ENCODE measurements at regions not wholly inside any gene's neighbourhood (a gene's known extent, or its start where the extent isn't known, plus 50 kb on each side); places are given as distances from the start of the nearest gene placed in this dataset.
A peak's percentile ranks its signal among the peaks of the same experiment; 100 is the strongest.

DNA sequence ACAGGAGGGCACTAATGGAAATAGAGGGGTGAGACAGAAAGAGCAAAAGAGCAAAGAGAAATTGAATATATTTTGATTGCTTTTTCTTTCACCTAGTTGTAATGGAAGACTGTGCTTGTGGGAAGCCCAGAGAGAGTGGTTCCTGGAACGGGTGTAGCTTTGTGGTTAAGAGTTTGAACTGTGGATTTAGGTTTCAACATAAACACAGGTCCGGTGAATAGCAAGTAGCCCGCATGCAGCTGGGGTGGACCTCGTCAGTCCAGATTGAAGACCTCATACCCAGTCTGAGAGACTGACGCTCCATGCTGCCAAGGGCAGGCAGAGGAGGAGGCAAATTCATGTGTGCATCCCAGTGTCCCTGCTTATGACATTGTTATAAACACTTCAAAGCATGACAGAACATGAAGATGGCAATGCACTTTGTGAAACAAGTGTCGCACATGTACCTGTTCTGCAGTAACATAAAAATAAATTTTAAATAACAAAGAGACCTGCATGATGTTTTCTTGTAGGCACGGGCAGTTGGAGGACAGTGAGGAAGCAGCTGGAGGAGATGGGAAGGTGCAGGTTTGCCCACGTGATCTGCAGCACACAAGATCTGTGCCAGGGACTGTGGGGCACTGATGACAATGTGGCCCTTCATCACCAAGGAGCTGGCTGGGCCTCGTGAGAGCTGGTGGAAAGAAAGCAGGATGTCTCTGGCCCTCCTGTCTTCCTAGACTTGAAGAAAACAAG, 220.5 kb upstream of the SSTR4 start:
- no peaks in the 10 kb centered on the region for H3K4me1 ChIP-seq
- no peaks in the 10 kb centered on the region for H3K36me3 ChIP-seq
- no peaks in the 10 kb centered on the region for H3K27me3 ChIP-seq
- intact Hi-C loops (cut with DNase I) = loop anchor here (5.0 kb wide), 1 partner anchor 117 kb away; no protein-coding TSS in a partner anchor
- no peak for TF ChIP-seq POLR2A (IDR thresholded peaks at IDR 0.05)
- H3K9me3 ChIP-seq = no peaks in the 10 kb centered on the region
- DNase-seq (ENCODE audit: extremely low spot score in 2 of 2) = no peak
- no peak overlapping the region for H3K4me3 ChIP-seq
- no peak overlapping the region for H3K27ac ChIP-seq

DNA sequence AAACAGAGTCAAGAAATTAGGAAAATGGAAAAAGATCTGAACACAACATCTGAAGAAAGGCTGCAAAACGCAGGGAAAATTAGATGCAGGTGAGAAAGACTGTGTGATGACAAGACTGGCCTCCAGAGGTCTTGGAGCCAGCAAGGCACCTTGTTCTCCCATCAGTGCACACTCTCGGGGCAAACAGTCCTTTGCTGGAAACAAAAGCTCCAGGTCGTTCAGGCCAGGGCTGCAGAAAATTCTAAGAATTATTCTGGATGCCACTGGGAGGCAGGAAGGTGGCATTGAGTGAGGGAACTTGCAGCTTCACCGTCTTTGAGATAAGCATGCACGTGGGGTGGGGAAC, 219.9 kb upstream of the SSTR4 start:
- no peak overlapping the region for H3K4me3 ChIP-seq
- intact Hi-C loops (cut with DNase I) = loop anchor here (5.0 kb wide), 1 partner anchor 118 kb away; no protein-coding TSS in a partner anchor
- H3K27ac ChIP-seq = no peak overlapping the region
- no peaks in the 10 kb centered on the region for H3K36me3 ChIP-seq
- no peaks in the 10 kb centered on the region for H3K27me3 ChIP-seq
- no peak for TF ChIP-seq POLR2AphosphoS5 (IDR thresholded peaks at IDR 0.05; ENCODE audit: insufficient read depth in 1 of 2, low read depth in 1 of 2)
- TF ChIP-seq, protein P1, sequence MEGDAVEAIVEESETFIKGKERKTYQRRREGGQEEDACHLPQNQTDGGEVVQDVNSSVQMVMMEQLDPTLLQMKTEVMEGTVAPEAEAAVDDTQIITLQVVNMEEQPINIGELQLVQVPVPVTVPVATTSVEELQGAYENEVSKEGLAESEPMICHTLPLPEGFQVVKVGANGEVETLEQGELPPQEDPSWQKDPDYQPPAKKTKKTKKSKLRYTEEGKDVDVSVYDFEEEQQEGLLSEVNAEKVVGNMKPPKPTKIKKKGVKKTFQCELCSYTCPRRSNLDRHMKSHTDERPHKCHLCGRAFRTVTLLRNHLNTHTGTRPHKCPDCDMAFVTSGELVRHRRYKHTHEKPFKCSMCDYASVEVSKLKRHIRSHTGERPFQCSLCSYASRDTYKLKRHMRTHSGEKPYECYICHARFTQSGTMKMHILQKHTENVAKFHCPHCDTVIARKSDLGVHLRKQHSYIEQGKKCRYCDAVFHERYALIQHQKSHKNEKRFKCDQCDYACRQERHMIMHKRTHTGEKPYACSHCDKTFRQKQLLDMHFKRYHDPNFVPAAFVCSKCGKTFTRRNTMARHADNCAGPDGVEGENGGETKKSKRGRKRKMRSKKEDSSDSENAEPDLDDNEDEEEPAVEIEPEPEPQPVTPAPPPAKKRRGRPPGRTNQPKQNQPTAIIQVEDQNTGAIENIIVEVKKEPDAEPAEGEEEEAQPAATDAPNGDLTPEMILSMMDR (IDR thresholded peaks at IDR 0.05) = no peak
- TF ChIP-seq POLR2A (IDR thresholded peaks at IDR 0.05) = no peak
- no peaks in the 10 kb centered on the region for H3K4me1 ChIP-seq
- H3K9me3 ChIP-seq = no peaks in the 10 kb centered on the region
- no peak for DNase-seq (ENCODE audit: extremely low spot score in 2 of 2)

DNA sequence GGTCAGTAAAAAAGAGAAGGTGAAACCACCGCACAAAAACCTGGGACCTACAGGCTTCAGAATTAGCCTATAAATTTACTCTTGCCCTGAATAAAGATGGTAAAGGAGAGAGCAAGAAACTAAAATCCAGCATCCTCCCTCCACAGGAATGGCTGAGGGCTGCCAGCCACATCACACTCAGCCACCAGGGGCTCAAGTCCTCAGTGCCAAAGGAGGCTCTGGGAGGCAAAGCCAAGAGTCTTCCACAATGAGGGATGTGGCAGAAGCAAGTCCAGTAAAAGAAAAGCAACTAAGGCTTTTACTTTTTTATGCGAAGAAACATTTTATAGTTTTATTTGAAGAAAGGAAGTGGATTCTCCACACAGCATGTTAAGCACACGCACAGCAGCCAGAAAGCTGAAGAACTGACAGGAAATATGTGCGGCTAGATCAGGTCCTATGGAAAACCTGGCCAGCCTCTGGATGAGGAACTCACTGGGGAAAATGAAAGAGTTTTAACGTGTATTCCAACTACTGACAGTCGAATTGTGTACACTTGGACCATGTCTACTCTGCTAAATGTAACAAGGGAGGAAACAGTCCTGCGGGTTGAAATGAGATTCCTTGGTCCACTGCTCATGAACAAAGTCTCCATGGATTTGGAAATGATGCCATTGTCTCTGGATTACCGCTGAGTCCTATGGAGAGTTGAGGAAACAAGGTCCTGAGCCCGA, 219.4 kb upstream of the SSTR4 start:
- DNase-seq (ENCODE audit: extremely low spot score in 2 of 2) = no peak
- H3K36me3 ChIP-seq = no peaks in the 10 kb centered on the region
- H3K9me3 ChIP-seq = no peaks in the 10 kb centered on the region
- no peak overlapping the region for H3K4me3 ChIP-seq
- intact Hi-C loops (cut with DNase I) = loop anchor here (5.0 kb wide), 1 partner anchor 118 kb away; no protein-coding TSS in a partner anchor
- no peaks in the 10 kb centered on the region for H3K27me3 ChIP-seq
- no peak overlapping the region for H3K27ac ChIP-seq
- TF ChIP-seq POLR2A (IDR thresholded peaks at IDR 0.05) = no peak
- TF ChIP-seq, protein P1 (IDR thresholded peaks at IDR 0.05) = peak in 1 of 3 experiments; percentile 17
- no peaks in the 10 kb centered on the region for H3K4me1 ChIP-seq

DNA sequence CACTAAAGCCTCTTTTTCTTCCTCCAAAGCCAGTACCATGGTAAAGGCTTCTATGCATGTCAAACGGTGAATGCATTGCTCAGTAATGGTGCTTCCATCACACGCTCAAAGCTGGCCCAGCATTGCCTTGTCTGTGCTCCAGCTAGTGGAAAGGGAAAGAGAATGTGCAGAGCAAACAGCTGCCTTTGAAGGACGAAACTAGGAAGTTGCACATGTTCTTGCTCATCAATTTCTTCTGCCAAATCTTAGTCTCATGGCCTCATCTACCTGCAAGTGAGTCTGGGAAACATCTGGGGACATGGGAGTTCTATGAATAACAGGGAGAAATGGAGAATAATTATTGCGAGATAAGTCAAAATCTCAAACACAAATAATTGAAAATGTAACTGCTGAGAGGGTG, 216.5 kb upstream of the SSTR4 start:
- Histone ChIP-seq H3K9me3 (no peaks in the 10 kb centered on the region), H3K4me3 (no peak overlapping the region), H3K27me3 (no peaks in the 10 kb centered on the region), H3K36me3 (no peaks in the 10 kb centered on the region), H3K27ac (no peak overlapping the region), H3K4me1 (no peaks in the 10 kb centered on the region)
- intact Hi-C loops (cut with DNase I) = loop anchor here (5.0 kb wide), 1 partner anchor 121 kb away; no protein-coding TSS in a partner anchor
- TF ChIP-seq, protein P1 (IDR thresholded peaks at IDR 0.05) = no peak
- no peak for TF ChIP-seq POLR2AphosphoS5 (IDR thresholded peaks at IDR 0.05; ENCODE audit: insufficient read depth in 1 of 2, low read depth in 1 of 2)
- no peak for TF ChIP-seq POLR2A (IDR thresholded peaks at IDR 0.05)
- no peak for DNase-seq (ENCODE audit: extremely low spot score in 2 of 2)

DNA sequence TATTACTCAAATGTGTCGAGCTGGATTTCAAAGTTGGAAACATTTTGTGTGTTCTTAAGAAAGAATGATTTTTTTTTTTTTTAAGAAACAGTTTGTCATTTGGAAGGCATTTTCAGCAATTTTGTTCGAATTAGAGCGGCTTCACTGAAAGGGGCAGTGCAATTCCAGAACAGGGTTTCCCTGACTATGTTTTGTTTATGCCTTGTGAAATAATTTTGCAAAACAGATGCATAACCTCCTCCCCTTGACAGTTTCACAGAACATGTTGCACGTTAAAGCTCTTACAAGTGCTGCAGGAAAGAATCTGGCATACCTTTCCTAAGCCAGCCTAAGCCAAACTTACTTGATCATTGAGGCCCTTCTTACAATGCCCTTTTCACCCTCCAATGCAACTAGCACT, 216.0 kb upstream of the SSTR4 start:
- Histone ChIP-seq H3K36me3 (no peaks in the 10 kb centered on the region), H3K4me3 (no peak overlapping the region), H3K4me1 (no peaks in the 10 kb centered on the region), H3K27ac (no peak overlapping the region), H3K9me3 (no peaks in the 10 kb centered on the region), H3K27me3 (no peaks in the 10 kb centered on the region)
- no peak for TF ChIP-seq POLR2AphosphoS5 (IDR thresholded peaks at IDR 0.05; ENCODE audit: insufficient read depth in 1 of 2, low read depth in 1 of 2)
- no peak for TF ChIP-seq POLR2A (IDR thresholded peaks at IDR 0.05)
- TF ChIP-seq, protein P1 (IDR thresholded peaks at IDR 0.05) = no peak
- intact Hi-C loops (cut with DNase I) = loop anchor here (5.0 kb wide), 1 partner anchor 122 kb away; no protein-coding TSS in a partner anchor
- no peak for DNase-seq (ENCODE audit: extremely low spot score in 2 of 2)
